Parathyroid adenoma (tissue), 2 donors: ENCODE measurements at regions not wholly inside any gene's neighbourhood (a gene's known extent, or its start where the extent isn't known, plus 50 kb on each side); places are given as distances from the start of the nearest gene placed in this dataset.

Experiments
- H2AFZ ChIP-seq: fragments of 300-600 bp; sonication (generic); one replicate; pipeline ENCODE4 v1.7.0; 2017; ENCODE audit warnings: antibody characterized with exemption, mild to moderate bottlenecking
- H3K27ac ChIP-seq: fragments of 300-600 bp; sonication (generic); one replicate; pipeline ENCODE4 v1.7.0; 2017
- H3K27me3 ChIP-seq: fragments of 300-600 bp; sonication (generic); one replicate; pipeline ENCODE4 v1.7.0; 2017; ENCODE audit warnings: low read length; ENCODE audit not compliant: control insufficient read depth, insufficient read depth
- H3K36me3 ChIP-seq: fragments of 300-600 bp; sonication (generic); one replicate; pipeline ENCODE4 v1.7.0; 2017; ENCODE audit warnings: low read length; ENCODE audit not compliant: control insufficient read depth, insufficient read depth
- H3K4me1 ChIP-seq: fragments of 300-600 bp; sonication (generic); one replicate; pipeline ENCODE4 v1.7.0; 2017; ENCODE audit warnings: control low read depth
- H3K4me2 ChIP-seq: fragments of 300-600 bp; sonication (generic); one replicate; pipeline ENCODE4 v1.7.0; 2017; ENCODE audit warnings: low read length
- H3K4me3 ChIP-seq: fragments of 300-600 bp; sonication (generic); one replicate; pipeline ENCODE4 v1.7.0; 2017; ENCODE audit warnings: low read depth, low read length
- H3K79me2 ChIP-seq: fragments of 300-600 bp; sonication (generic); one replicate; pipeline ENCODE4 v1.7.0; 2017; ENCODE audit warnings: control low read depth
- H3K9ac ChIP-seq: fragments of 300-600 bp; sonication (generic); one replicate; pipeline ENCODE4 v1.7.0; 2017; ENCODE audit warnings: mild to moderate bottlenecking
- H3K9me3 ChIP-seq: fragments of 300-600 bp; sonication (generic); one replicate; pipeline ENCODE4 v1.7.0; 2017; ENCODE audit warnings: low read length; ENCODE audit not compliant: control insufficient read depth
- TF ChIP-seq, protein P1 (sequence below): fragments of 300-600 bp; sonication (generic); IDR thresholded peaks from one replicate; pipeline ENCODE4 v1.7.0; 2017; ENCODE audit warnings: antibody characterized with exemption, mild to moderate bottlenecking
- donor health status: primary hyperparathyroidism.

DNA sequence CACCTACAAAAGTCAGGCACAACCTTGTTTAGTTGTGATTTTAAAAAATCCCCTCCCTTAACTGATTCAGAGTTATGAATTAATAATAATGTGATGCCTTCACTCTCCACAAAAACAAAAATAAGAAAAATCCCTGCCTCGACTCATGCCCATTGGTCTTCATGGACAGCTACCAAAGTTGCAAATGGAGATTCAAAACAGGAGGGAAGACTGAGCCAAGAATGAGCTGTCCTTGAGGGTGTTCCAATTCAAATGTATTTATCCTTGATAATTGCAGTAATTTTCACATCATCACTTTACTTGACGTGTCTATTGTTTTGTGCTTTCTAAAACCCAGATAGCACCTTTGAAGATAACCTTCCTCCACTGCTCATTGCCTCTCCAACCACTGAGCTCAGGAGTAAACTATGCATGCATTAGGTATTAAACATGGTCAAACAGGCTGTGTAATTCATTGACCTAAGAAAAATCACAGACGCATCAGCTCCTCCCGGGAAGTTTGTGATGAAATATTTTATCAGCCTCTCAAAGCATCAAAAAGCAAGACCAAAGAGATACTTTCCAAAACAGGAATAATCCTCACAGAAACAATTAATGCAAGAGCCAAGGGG lies 712.7 kb upstream of the IGFBP3 start:
- Histone ChIP-seq H3K4me2 (no peak overlapping the region), H2AFZ (no peak overlapping the region), H3K36me3 (no peaks in the 10 kb centered on the region), H3K79me2 (no peaks in the 10 kb centered on the region), H3K4me3 (no peak overlapping the region), H3K9me3 (no peaks in the 10 kb centered on the region), H3K4me1 (no peaks in the 10 kb centered on the region), H3K27ac (no peak overlapping the region), H3K27me3 (no peaks in the 10 kb centered on the region), H3K9ac (no peak overlapping the region)
- TF ChIP-seq, protein P1, sequence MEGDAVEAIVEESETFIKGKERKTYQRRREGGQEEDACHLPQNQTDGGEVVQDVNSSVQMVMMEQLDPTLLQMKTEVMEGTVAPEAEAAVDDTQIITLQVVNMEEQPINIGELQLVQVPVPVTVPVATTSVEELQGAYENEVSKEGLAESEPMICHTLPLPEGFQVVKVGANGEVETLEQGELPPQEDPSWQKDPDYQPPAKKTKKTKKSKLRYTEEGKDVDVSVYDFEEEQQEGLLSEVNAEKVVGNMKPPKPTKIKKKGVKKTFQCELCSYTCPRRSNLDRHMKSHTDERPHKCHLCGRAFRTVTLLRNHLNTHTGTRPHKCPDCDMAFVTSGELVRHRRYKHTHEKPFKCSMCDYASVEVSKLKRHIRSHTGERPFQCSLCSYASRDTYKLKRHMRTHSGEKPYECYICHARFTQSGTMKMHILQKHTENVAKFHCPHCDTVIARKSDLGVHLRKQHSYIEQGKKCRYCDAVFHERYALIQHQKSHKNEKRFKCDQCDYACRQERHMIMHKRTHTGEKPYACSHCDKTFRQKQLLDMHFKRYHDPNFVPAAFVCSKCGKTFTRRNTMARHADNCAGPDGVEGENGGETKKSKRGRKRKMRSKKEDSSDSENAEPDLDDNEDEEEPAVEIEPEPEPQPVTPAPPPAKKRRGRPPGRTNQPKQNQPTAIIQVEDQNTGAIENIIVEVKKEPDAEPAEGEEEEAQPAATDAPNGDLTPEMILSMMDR, result no peak

DNA sequence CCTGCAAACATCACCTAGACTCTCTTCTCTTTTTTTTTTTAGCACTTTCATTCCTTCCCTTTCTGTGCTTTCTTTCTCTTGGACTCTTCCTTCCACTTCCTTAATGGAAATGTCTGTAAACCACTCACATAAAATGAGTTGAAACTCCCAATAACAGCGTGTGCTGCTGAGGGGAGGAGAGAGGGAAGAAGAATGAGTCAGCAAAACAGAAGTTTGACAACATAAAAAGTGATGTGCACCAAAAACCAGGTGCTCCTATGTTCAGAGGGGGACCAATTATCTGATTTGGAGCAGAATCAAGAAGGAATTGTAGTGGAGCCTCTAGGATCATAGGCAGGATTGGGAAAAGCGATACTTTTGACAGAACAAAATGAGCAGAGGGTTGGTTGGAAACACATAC lies 712.1 kb upstream of the IGFBP3 start:
- Histone ChIP-seq H3K4me3 (no peak overlapping the region), H3K9ac (no peak overlapping the region), H3K4me2 (no peak overlapping the region), H3K4me1 (no peaks in the 10 kb centered on the region), H3K27ac (no peak overlapping the region), H3K9me3 (no peaks in the 10 kb centered on the region), H2AFZ (no peak overlapping the region), H3K79me2 (no peaks in the 10 kb centered on the region), H3K36me3 (no peaks in the 10 kb centered on the region), H3K27me3 (no peaks in the 10 kb centered on the region)
- TF ChIP-seq, protein P1, result no peak

DNA sequence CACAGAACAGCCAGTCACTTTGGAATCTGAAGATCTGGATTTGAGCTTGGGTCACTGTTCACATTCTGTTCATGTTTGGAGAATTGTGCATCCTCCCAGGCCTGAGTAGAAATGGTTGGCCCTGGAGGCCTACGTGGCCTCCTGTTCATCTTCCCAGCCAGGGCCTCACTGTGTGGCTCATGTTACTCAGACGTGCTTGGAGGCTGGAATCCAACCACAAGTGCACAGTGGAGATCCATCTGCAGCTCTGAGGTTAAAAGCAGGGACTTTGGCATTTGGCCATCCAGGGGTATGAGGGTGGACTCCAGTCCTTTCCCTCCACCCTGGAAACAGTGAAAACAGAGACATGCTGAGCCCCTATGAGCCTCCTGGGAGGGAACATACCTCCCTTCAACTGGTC lies 709.0 kb upstream of the IGFBP3 start:
- Histone ChIP-seq H3K4me2 (no peak overlapping the region), H3K4me3 (no peak overlapping the region), H3K9me3 (no peaks in the 10 kb centered on the region), H2AFZ (no peak overlapping the region), H3K79me2 (no peaks in the 10 kb centered on the region), H3K27ac (no peak overlapping the region), H3K27me3 (no peaks in the 10 kb centered on the region), H3K9ac (no peak overlapping the region), H3K36me3 (no peaks in the 10 kb centered on the region), H3K4me1 (no peaks in the 10 kb centered on the region)
- TF ChIP-seq, protein P1, result no peak

DNA sequence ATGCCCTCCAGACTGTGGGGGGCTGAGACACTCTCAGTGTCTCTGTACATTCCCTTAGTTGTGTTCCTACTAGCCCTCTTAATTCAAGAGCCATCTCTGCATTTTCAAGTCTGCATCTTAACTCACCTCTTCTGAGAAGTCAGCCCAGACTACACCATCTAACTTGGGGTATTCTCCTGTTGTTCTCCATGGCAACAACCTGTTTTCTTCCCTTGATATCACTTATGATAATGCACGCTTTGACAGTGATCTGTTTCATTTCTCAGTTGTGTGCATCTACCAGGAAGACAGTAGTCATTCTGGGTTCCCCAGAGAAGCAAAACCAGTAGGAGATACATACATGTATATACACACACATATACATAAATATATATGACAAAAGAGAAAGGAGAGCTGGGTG lies 707.3 kb upstream of the IGFBP3 start:
- Histone ChIP-seq H3K27me3 (no peaks in the 10 kb centered on the region), H3K9me3 (no peaks in the 10 kb centered on the region), H3K9ac (no peak overlapping the region)

More for the DNA sequence above, 707.3 kb upstream of the IGFBP3 start:
- H3K4me1 ChIP-seq, result no peaks in the 10 kb centered on the region
- no peak overlapping the region for H2AFZ ChIP-seq
- no peaks in the 10 kb centered on the region for H3K79me2 ChIP-seq
- no peak overlapping the region for H3K4me3 ChIP-seq
- H3K27ac ChIP-seq, result no peak overlapping the region
- no peak overlapping the region for H3K4me2 ChIP-seq
- TF ChIP-seq, protein P1, result no peak
- H3K36me3 ChIP-seq, result no peaks in the 10 kb centered on the region
